Spleen (tissue), 7 donors: ENCODE measurements at regions not wholly inside any gene's neighbourhood (a gene's known extent, or its start where the extent isn't known, plus 50 kb on each side); places are given as distances from the start of the nearest gene placed in this dataset.

Experiments
- CTCF ChIP-seq, 11 experiments: fragments of 200-600 bp in 7 of 11; fragments of 450-650 bp in 4 of 11; sonication (generic) in 4 of 11; IDR thresholded peaks in 8 of 11; conservative IDR thresholded peaks in 3 of 11; 1 replicate in 7 of 11; 2 replicates in 4 of 11; pipeline versions ENCODE4 v1.4.0 to v1.8.0; 2016 to 2021; ENCODE audit warnings: antibody characterized with exemption in 11 of 11, inconsistent platforms in 4 of 11, mild to moderate bottlenecking in 1 of 11
- POLR2A ChIP-seq, 3 donors: fragments of 450-650 bp; IDR thresholded peaks; one replicate each; pipeline ENCODE4 v1.5.1; 2017; ENCODE audit warnings: antibody characterized with exemption in 3 of 3, mild to moderate bottlenecking in 1 of 3
- donor health status: DM: no; HTN: no; CAD: no; lungs with moderate emphysema.
- donor health status: DM: no; HTN: no; CAD: no.
- donor health status: DM: no; HTN: no; CAD: no.

DNA sequence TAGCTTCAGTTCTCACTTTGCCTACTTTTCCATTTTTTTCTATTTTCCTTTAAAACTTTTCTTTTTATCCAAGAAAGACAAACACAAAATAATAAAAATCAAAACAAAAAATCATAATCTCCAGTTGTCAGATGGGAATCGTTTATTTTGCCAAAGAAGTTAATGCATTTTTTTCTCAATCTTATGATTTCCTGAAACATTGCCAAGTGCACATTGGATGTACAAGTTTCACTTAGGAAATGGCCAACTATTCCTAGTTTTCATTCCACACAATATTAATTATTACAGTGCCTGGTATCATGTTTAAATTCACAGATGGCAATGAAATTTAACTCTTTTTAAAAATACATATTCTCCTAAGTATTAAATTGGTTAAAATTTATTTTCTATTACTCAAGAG is 1050.5 kb downstream of the TTLL7 start:
- TF ChIP-seq CTCF (IDR thresholded peaks at IDR 0.05 in 8 of 11, conservative IDR thresholded peaks at IDR 0.05 in 3 of 11) (no peak), POLR2A (IDR thresholded peaks at IDR 0.05) (no peak)
